ENCODE measurements at regions not wholly inside any gene's neighbourhood (a gene's known extent, or its start where the extent isn't known, plus 50 kb on each side); places are given as distances from the start of the nearest gene placed in this dataset.

DNA sequence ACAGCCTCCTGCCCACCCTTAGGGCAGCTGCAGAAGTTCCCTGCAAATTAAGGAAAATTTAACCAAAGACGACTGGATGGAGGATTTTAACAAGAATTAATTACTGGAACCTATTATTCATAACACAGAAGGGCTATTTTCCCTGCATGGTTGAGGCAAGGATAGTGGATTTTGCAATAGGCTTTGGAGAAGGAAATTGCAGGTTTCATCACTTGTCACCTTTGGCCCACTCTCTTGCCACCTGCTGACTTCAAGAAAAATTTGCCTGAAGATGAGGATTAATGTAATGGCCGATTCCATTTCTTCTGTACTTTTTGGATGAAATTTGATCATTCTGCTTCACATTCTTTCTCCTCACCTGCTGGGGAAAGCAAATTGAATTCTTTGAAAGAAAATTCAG is 261.7 kb downstream of the FGF9 start:
- peaks cover 7% of the 10 kb centered on the region for H3K4me1 ChIP-seq (ENCODE audit: insufficient read depth, low read length, poor library complexity, severe bottlenecking)
- H3K9me2 ChIP-seq (replicated peaks; ENCODE audit: low read depth, low read length) = no peaks in the 10 kb centered on the region
- H3F3A ChIP-seq (ENCODE audit: low read depth) = no peaks in the 10 kb centered on the region
- no peaks in the 10 kb centered on the region for H3K36me3 ChIP-seq (ENCODE audit: insufficient read depth, low read length)
- no peaks in the 10 kb centered on the region for H3K9me3 ChIP-seq (ENCODE audit: insufficient read depth, low read depth, low read length)
- H3K9ac ChIP-seq (ENCODE audit: low read depth, low read length, poor library complexity, severe bottlenecking) = no peak overlapping the region
- H3K27me3 ChIP-seq (ENCODE audit: insufficient read depth, low read length, poor library complexity, severe bottlenecking) = no peaks in the 10 kb centered on the region
- no peak overlapping the region for H2AFZ ChIP-seq (ENCODE audit: low read length)
- H3K4me2 ChIP-seq (ENCODE audit: low read depth, low read length, poor library complexity, severe bottlenecking) = no peak overlapping the region
- no peak overlapping the region for H3K4me3 ChIP-seq (ENCODE audit: low read length, poor library complexity, severe bottlenecking)
- H4K20me1 ChIP-seq (ENCODE audit: insufficient read depth, low read length, poor library complexity, severe bottlenecking) = no peaks in the 10 kb centered on the region
- H3K79me2 ChIP-seq (ENCODE audit: insufficient read depth, low read length) = no peaks in the 10 kb centered on the region
- TF ChIP-seq, protein P1, sequence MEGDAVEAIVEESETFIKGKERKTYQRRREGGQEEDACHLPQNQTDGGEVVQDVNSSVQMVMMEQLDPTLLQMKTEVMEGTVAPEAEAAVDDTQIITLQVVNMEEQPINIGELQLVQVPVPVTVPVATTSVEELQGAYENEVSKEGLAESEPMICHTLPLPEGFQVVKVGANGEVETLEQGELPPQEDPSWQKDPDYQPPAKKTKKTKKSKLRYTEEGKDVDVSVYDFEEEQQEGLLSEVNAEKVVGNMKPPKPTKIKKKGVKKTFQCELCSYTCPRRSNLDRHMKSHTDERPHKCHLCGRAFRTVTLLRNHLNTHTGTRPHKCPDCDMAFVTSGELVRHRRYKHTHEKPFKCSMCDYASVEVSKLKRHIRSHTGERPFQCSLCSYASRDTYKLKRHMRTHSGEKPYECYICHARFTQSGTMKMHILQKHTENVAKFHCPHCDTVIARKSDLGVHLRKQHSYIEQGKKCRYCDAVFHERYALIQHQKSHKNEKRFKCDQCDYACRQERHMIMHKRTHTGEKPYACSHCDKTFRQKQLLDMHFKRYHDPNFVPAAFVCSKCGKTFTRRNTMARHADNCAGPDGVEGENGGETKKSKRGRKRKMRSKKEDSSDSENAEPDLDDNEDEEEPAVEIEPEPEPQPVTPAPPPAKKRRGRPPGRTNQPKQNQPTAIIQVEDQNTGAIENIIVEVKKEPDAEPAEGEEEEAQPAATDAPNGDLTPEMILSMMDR (conservative IDR thresholded peaks at IDR 0.05; ENCODE audit: low read length) = no peak
- TF ChIP-seq EZH2phosphoT487 (IDR thresholded peaks at IDR 0.05; ENCODE audit: borderline replicate concordance) = no peak

DNA sequence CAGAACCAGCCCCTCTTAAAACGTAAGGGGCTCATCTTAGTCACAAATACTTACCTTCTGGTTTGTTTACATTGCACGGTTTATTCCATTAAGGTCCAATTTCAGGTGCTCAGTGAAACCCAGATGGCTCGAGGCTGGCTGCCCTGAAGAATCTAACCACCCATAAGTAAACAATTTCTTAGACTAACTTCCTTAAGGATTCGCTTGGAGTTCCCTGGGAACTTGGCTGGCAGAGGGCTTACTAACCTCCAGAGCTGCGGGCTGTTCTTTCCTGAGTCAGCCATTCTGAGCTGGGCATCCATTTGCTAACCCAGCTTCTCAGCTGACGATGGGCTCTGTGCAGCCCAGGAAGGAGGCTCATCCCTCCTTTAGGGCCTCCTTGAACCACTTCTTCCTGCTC is 262.1 kb downstream of the FGF9 start:
- Histone ChIP-seq H3F3A (ENCODE audit: low read depth) (no peaks in the 10 kb centered on the region), H3K27me3 (ENCODE audit: insufficient read depth, low read length, poor library complexity, severe bottlenecking) (no peaks in the 10 kb centered on the region), H3K4me3 (ENCODE audit: low read length, poor library complexity, severe bottlenecking) (no peak overlapping the region), H3K36me3 (ENCODE audit: insufficient read depth, low read length) (no peaks in the 10 kb centered on the region), H3K4me1 (ENCODE audit: insufficient read depth, low read length, poor library complexity, severe bottlenecking) (peaks cover 7% of the 10 kb centered on the region), H4K20me1 (ENCODE audit: insufficient read depth, low read length, poor library complexity, severe bottlenecking) (no peaks in the 10 kb centered on the region), H3K4me2 (ENCODE audit: low read depth, low read length, poor library complexity, severe bottlenecking) (no peak overlapping the region), H3K9me3 (ENCODE audit: insufficient read depth, low read depth, low read length) (no peaks in the 10 kb centered on the region), H2AFZ (ENCODE audit: low read length) (no peak overlapping the region), H3K79me2 (ENCODE audit: insufficient read depth, low read length) (no peaks in the 10 kb centered on the region), H3K9ac (ENCODE audit: low read depth, low read length, poor library complexity, severe bottlenecking) (no peak overlapping the region), H3K9me2 (replicated peaks; ENCODE audit: low read depth, low read length) (no peaks in the 10 kb centered on the region)
- TF ChIP-seq, protein P1 (conservative IDR thresholded peaks at IDR 0.05; ENCODE audit: low read length) = no peak
- no peak for TF ChIP-seq EZH2phosphoT487 (IDR thresholded peaks at IDR 0.05; ENCODE audit: borderline replicate concordance)

DNA sequence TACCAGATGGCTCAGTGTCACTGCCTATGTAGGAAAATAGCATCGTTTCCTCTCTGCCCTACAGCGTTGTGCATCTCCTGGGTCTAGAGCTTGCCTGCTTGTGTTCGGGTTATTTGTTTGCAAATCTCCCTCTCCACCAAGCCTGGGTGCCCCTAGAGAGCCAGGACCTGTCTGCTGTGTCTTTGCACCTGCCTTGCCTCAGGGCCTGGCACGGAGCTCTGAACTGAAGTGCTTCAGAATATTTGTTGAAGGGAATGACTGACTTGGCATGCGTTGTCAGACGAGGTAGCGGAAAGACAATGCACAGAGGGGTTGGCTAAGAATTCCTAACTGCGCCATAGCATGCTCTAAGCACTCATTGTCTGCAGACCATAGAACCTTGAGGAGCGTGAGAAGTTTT is 263.4 kb downstream of the FGF9 start:
- no peaks in the 10 kb centered on the region for H4K20me1 ChIP-seq (ENCODE audit: insufficient read depth, low read length, poor library complexity, severe bottlenecking)
- no peak overlapping the region for H3K4me3 ChIP-seq (ENCODE audit: low read length, poor library complexity, severe bottlenecking)
- H3K9ac ChIP-seq (ENCODE audit: low read depth, low read length, poor library complexity, severe bottlenecking) = no peak overlapping the region
- H3F3A ChIP-seq (ENCODE audit: low read depth) = no peaks in the 10 kb centered on the region
- H3K9me3 ChIP-seq (ENCODE audit: insufficient read depth, low read depth, low read length) = no peaks in the 10 kb centered on the region
- H3K4me2 ChIP-seq (ENCODE audit: low read depth, low read length, poor library complexity, severe bottlenecking) = no peak overlapping the region
- no peaks in the 10 kb centered on the region for H3K27me3 ChIP-seq (ENCODE audit: insufficient read depth, low read length, poor library complexity, severe bottlenecking)
- H3K36me3 ChIP-seq (ENCODE audit: insufficient read depth, low read length) = no peaks in the 10 kb centered on the region
- peaks cover 7% of the 10 kb centered on the region for H3K4me1 ChIP-seq (ENCODE audit: insufficient read depth, low read length, poor library complexity, severe bottlenecking)
- H2AFZ ChIP-seq (ENCODE audit: low read length) = no peak overlapping the region
- H3K79me2 ChIP-seq (ENCODE audit: insufficient read depth, low read length) = no peaks in the 10 kb centered on the region
- TF ChIP-seq EZH2phosphoT487 (IDR thresholded peaks at IDR 0.05; ENCODE audit: borderline replicate concordance) = no peak
- TF ChIP-seq, protein P1 (conservative IDR thresholded peaks at IDR 0.05; ENCODE audit: low read length) = no peak
- H3K9me2 ChIP-seq (replicated peaks; ENCODE audit: low read depth, low read length) = no peaks in the 10 kb centered on the region
